D721Med (cell line): ENCODE measurements at regions not wholly inside any gene's neighbourhood (a gene's known extent, or its start where the extent isn't known, plus 50 kb on each side); places are given as distances from the start of the nearest gene placed in this dataset.
"Not testable (repeated sequence)": the region's sequence is repeated elsewhere in the genome, so short reads cannot be mapped to it uniquely, and the experiment has no call there.

Experiments used
- DNase-seq: peaks from one replicate; pipeline ENCODE4 v3.0.0; 2011; ENCODE audit warnings: low spot score; ENCODE audit not compliant: insufficient read length
- FAIRE-seq: peaks from 2 replicates; lab custom pipeline; 2011; peaks lifted over from hg19 to GRCh38; lab: Jason Lieb, UNC
- TF ChIP-seq, protein P1 (sequence below): IDR thresholded peaks from 2 replicates; pipeline ENCODE4 v1.5.1; 2012; ENCODE audit warnings: mild to moderate bottlenecking, control low read depth; ENCODE audit not compliant: insufficient read depth; ENCODE audit errors: missing control alignments

DNA sequence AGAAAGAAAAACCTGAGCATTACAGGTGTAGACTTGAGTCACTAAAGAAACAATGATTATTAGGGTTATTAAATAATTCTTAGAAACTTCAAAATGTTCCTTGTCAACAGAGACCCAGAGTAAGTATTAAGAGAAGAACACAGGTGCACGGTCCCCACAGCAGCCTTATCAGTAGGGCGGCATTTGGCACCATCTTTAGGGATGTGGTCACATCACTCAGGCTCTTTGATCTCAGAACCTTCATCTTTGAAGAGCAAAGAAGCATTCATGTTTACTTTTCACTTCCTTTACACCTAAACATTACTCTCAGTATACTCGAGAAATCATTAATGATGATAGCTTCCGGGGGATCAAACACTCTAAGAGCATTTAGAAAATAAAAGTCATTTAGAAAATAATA lies 928.7 kb downstream of the KCNJ2 start:
- FAIRE-seq, result no peak

GRCh38 chr17:71099003-71099714 lies 929.8 kb downstream of the KCNJ2 start:
- DNase-seq (no peak), FAIRE-seq (no peak)
- TF ChIP-seq, protein P1, sequence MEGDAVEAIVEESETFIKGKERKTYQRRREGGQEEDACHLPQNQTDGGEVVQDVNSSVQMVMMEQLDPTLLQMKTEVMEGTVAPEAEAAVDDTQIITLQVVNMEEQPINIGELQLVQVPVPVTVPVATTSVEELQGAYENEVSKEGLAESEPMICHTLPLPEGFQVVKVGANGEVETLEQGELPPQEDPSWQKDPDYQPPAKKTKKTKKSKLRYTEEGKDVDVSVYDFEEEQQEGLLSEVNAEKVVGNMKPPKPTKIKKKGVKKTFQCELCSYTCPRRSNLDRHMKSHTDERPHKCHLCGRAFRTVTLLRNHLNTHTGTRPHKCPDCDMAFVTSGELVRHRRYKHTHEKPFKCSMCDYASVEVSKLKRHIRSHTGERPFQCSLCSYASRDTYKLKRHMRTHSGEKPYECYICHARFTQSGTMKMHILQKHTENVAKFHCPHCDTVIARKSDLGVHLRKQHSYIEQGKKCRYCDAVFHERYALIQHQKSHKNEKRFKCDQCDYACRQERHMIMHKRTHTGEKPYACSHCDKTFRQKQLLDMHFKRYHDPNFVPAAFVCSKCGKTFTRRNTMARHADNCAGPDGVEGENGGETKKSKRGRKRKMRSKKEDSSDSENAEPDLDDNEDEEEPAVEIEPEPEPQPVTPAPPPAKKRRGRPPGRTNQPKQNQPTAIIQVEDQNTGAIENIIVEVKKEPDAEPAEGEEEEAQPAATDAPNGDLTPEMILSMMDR, result no peak

More for the DNA sequence above, 928.7 kb downstream of the KCNJ2 start:
- no peak for DNase-seq
- TF ChIP-seq, protein P1, result no peak

DNA sequence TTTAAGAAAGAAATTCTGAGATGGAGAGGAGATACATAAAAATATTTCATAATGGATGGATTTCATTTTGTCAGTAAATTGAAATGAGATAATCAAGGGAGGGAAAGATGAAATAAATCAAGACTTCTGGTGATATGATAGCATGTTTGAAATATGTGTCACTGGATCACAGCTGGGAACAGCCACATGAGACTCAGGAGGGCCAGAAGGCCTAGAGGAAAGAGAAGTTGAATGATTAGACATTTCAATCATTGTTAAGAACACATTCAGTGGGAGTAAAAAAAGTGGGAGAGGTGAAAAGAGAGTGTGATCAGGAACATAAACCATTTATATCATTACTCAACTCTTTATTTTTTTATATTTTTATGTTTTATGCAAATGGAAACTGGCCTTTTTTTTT lies 933.4 kb downstream of the KCNJ2 start:
- FAIRE-seq (no peak), DNase-seq (no peak)
- TF ChIP-seq, protein P1, result no peak

GRCh38 chr17:71104225-71104624 lies 934.9 kb downstream of the KCNJ2 start:
- FAIRE-seq (no peak), DNase-seq (no peak)
- TF ChIP-seq, protein P1, result no peak

GRCh38 chr17:71106056-71106455 lies 936.7 kb downstream of the KCNJ2 start:
- FAIRE-seq, DNase-seq: not testable (repeated sequence)

DNA sequence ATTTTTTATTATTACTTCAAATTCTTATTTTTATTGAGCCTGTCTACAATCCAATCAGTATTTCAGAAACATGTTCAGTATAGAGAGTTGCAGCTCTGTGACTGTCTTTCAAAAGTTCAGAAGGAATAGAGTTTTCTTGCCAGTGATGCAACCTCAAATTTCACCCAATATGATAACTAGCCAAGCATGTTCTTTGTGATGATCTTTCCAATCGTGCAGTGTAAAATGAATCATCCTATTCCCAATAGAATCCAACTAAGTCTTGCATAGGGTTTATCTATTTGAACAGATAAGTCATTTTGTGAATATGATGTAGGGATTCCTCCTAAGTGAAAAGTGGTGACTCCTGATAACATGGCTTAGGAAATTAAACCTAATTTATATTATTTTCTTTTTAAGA lies 937.8 kb downstream of the KCNJ2 start:
- FAIRE-seq (no peak), DNase-seq (no peak)
- TF ChIP-seq, protein P1, result no peak

DNA sequence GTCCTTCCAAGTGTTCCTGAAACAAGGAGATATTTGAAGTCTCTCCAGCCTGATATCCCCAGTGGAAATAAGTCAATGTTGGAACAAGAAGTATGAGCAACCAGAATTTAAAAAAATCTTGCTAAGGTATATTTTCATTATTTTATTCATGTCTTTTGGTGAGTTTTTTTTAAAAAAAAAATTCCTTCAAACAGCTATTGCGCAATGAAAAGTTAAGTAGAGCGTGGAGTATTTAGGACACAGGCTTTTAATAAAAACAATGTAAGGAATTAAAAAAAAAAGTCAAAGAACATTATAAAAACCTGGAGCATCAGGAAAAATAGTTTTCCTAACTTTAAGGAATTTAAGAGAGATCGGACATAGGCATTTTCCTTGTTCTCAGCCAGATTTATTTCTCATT lies 940.4 kb downstream of the KCNJ2 start:
- DNase-seq (no peak), FAIRE-seq (no peak)
- TF ChIP-seq, protein P1, result no peak
